ENCODE measurements at regions not wholly inside any gene's neighbourhood (a gene's known extent, or its start where the extent isn't known, plus 50 kb on each side); places are given as distances from the start of the nearest gene placed in this dataset.

DNA sequence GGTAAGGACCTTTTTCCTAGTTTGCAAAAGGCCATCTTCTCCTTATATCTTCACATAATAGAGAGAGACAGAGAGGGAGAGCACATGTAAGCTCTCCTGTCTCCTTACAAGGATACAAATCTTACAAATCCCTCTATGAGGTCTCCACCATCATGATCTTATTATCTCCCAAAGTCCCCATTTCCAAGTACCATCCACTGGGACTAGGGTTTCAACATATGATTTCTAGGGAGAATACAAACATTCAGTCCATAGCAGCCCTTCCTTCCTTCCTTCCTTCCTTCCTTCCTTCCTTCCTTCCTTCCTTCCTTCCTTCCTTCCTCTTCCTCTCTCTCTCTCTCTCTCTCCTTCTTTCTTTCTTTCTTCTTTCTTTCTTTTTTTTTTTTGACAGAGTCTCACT lies 1132.9 kb upstream of the WWC1 start:
- Histone ChIP-seq H3K27me3 (ENCODE audit: control insufficient read depth, insufficient read depth, low read length, poor library complexity, severe bottlenecking) (no peaks in the 10 kb centered on the region), H3K27ac (ENCODE audit: low read depth, low read length) (no peak overlapping the region), H3K9me3 (ENCODE audit: control insufficient read depth, low read length) (no peaks in the 10 kb centered on the region), H3K4me1 (ENCODE audit: control insufficient read depth, insufficient read depth, low read length) (no peaks in the 10 kb centered on the region), H3K4me3 (ENCODE audit: low read length) (no peak overlapping the region), H3K36me3 (ENCODE audit: control insufficient read depth, insufficient read depth, low read length) (no peaks in the 10 kb centered on the region), H3K9ac (ENCODE audit: extremely low read depth, low read length, poor library complexity, severe bottlenecking) (no peak overlapping the region)
- no peak for DNase-seq
- Mint-ChIP-seq H3K9me3 (no peaks in the 10 kb centered on the region), H3K27me3 (ENCODE audit: insufficient read depth) (no peaks in the 10 kb centered on the region), H3K4me1 (peaks cover 5% of the 10 kb centered on the region), H3K27ac (no peak overlapping the region), H3K36me3 (ENCODE audit: low read depth) (no peaks in the 10 kb centered on the region), H3K4me3 (no peak overlapping the region)
- TF ChIP-seq, protein P1, sequence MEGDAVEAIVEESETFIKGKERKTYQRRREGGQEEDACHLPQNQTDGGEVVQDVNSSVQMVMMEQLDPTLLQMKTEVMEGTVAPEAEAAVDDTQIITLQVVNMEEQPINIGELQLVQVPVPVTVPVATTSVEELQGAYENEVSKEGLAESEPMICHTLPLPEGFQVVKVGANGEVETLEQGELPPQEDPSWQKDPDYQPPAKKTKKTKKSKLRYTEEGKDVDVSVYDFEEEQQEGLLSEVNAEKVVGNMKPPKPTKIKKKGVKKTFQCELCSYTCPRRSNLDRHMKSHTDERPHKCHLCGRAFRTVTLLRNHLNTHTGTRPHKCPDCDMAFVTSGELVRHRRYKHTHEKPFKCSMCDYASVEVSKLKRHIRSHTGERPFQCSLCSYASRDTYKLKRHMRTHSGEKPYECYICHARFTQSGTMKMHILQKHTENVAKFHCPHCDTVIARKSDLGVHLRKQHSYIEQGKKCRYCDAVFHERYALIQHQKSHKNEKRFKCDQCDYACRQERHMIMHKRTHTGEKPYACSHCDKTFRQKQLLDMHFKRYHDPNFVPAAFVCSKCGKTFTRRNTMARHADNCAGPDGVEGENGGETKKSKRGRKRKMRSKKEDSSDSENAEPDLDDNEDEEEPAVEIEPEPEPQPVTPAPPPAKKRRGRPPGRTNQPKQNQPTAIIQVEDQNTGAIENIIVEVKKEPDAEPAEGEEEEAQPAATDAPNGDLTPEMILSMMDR (conservative IDR thresholded peaks at IDR 0.05) = no peak

DNA sequence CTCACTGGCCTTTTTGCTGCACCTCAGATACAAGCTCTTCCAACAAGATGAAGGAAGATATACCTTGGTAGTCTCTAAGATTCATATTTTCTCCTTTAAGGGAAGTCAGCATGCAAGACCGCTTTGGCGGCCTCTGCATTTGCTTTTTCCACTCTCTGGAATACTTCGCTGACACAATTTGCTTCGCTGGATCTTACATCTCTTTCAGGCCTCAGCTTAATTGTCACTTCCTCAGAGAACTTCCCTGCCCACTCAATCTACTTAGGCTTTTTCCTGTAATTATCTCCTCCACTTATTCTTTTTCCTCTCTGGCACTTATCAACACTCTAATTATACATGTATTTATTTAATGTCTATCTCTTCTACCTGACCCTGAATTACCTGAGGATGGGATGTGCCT lies 1131.1 kb upstream of the WWC1 start:
- no peak overlapping the region for H3K9ac ChIP-seq (ENCODE audit: extremely low read depth, low read length, poor library complexity, severe bottlenecking)
- Mint-ChIP-seq H3K4me3 (no peak overlapping the region), H3K27me3 (ENCODE audit: insufficient read depth) (no peaks in the 10 kb centered on the region), H3K36me3 (ENCODE audit: low read depth) (no peaks in the 10 kb centered on the region), H3K4me1 (peaks cover 4% of the 10 kb centered on the region), H3K27ac (no peak overlapping the region), H3K9me3 (no peaks in the 10 kb centered on the region)
- no peaks in the 10 kb centered on the region for H3K4me1 ChIP-seq (ENCODE audit: control insufficient read depth, insufficient read depth, low read length)
- H3K9me3 ChIP-seq (ENCODE audit: control insufficient read depth, low read length) = no peaks in the 10 kb centered on the region
- H3K27me3 ChIP-seq (ENCODE audit: control insufficient read depth, insufficient read depth, low read length, poor library complexity, severe bottlenecking) = no peaks in the 10 kb centered on the region
- H3K27ac ChIP-seq (ENCODE audit: low read depth, low read length) = no peak overlapping the region
- DNase-seq = no peak
- no peak overlapping the region for H3K4me3 ChIP-seq (ENCODE audit: low read length)
- 94 to 98% methylated on average over 4 of the region's 4 CpGs for WGBS, 2 experiments (ENCODE audit: insufficient coverage in 1 of 2, insufficient read length in 1 of 2)
- TF ChIP-seq, protein P1 (conservative IDR thresholded peaks at IDR 0.05) = no peak
- H3K36me3 ChIP-seq (ENCODE audit: control insufficient read depth, insufficient read depth, low read length) = no peaks in the 10 kb centered on the region

DNA sequence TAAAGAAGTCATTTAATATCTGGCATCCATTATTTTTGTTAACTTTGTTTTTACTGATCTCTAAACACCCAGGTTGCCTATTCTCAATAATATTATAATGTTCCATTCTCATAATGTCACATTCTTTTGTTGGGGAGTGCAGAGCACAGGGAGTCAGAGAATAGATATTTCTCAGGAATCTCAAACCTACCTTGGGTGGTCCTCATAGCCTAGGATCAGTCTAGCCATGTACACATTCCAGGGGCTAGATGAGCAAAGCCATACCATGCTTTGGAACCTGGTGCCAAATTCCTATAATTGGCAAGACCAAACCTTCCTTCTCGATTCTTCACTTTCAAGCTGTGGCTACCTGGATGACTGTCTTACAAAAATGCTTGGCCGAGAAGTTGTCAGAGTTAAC lies 1124.7 kb upstream of the WWC1 start:
- Histone ChIP-seq H3K9me3 (ENCODE audit: control insufficient read depth, low read length) (no peaks in the 10 kb centered on the region), H3K36me3 (ENCODE audit: control insufficient read depth, insufficient read depth, low read length) (no peaks in the 10 kb centered on the region), H3K4me1 (ENCODE audit: control insufficient read depth, insufficient read depth, low read length) (no peaks in the 10 kb centered on the region), H3K9ac (ENCODE audit: extremely low read depth, low read length, poor library complexity, severe bottlenecking) (no peak overlapping the region), H3K27ac (ENCODE audit: low read depth, low read length) (no peak overlapping the region), H3K4me3 (ENCODE audit: low read length) (no peak overlapping the region), H3K27me3 (ENCODE audit: control insufficient read depth, insufficient read depth, low read length, poor library complexity, severe bottlenecking) (no peaks in the 10 kb centered on the region)
- Mint-ChIP-seq H3K27ac (no peak overlapping the region), H3K36me3 (ENCODE audit: low read depth) (no peaks in the 10 kb centered on the region), H3K4me1 (no peaks in the 10 kb centered on the region), H3K9me3 (no peaks in the 10 kb centered on the region), H3K27me3 (ENCODE audit: insufficient read depth) (no peaks in the 10 kb centered on the region), H3K4me3 (no peak overlapping the region)
- no peak for DNase-seq
- TF ChIP-seq, protein P1 (conservative IDR thresholded peaks at IDR 0.05) = no peak
- 90 to 100% methylated on average over 1 to 2 of the region's 2 CpGs for WGBS, 2 experiments (ENCODE audit: insufficient coverage in 1 of 2, insufficient read length in 1 of 2)

Measured in endodermal cell (in vitro differentiated cells).